ENCODE measurements at regions not wholly inside any gene's neighbourhood (a gene's known extent, or its start where the extent isn't known, plus 50 kb on each side); places are given as distances from the start of the nearest gene placed in this dataset.
"Not testable (repeated sequence)": the region's sequence is repeated elsewhere in the genome, so short reads cannot be mapped to it uniquely, and the experiment has no call there.

GRCh38 chr16:88169136-88169830 is 213.5 kb upstream of the ZNF469 start:
- H3K4me1 Mint-ChIP-seq, H3K36me3 Mint-ChIP-seq, H3K9me3 Mint-ChIP-seq, H3K4me3 Mint-ChIP-seq, H3K27ac Mint-ChIP-seq: not testable (repeated sequence)
- H3K27me3 Mint-ChIP-seq, result peaks cover 14% of the 10 kb centered on the region

- not testable (repeated sequence) for H3K4me1 Mint-ChIP-seq, H3K27ac Mint-ChIP-seq, H3K9me3 Mint-ChIP-seq, H3K36me3 Mint-ChIP-seq, H3K4me3 Mint-ChIP-seq
- peaks cover 14% of the 10 kb centered on the region for H3K27me3 Mint-ChIP-seq
Measured at GRCh38 chr16:88169831-88170165, 213.0 kb upstream of the ZNF469 start.

GRCh38 chr16:88170528-88170991 is 212.2 kb upstream of the ZNF469 start:
- Mint-ChIP-seq H3K27ac (peak overlapping the region; percentile 65), H3K27me3 (peaks cover 14% of the 10 kb centered on the region), H3K4me3 (no peak overlapping the region), H3K4me1 (peaks cover 5% of the 10 kb centered on the region), H3K9me3 (peaks cover 4% of the 10 kb centered on the region), H3K36me3 (peaks cover 4% of the 10 kb centered on the region)

- H3K4me3 Mint-ChIP-seq, result not testable (repeated sequence)
- H3K27me3 Mint-ChIP-seq, result peaks cover 14% of the 10 kb centered on the region
Measured at GRCh38 chr16:88171126-88171525, 211.6 kb upstream of the ZNF469 start.

GRCh38 chr16:88176184-88176583 is 206.6 kb upstream of the ZNF469 start:
- not testable (repeated sequence) for H3K27ac Mint-ChIP-seq, H3K36me3 Mint-ChIP-seq, H3K9me3 Mint-ChIP-seq, H3K4me1 Mint-ChIP-seq, H3K4me3 Mint-ChIP-seq, H3K27me3 Mint-ChIP-seq

More at GRCh38 chr16:88171126-88171525, 211.6 kb upstream of the ZNF469 start:
- not testable (repeated sequence) for H3K4me1 Mint-ChIP-seq, H3K36me3 Mint-ChIP-seq, H3K9me3 Mint-ChIP-seq, H3K27ac Mint-ChIP-seq

- H3K4me3 Mint-ChIP-seq, H3K4me1 Mint-ChIP-seq, H3K27me3 Mint-ChIP-seq, H3K36me3 Mint-ChIP-seq, H3K9me3 Mint-ChIP-seq: not testable (repeated sequence)
- H3K27ac Mint-ChIP-seq, result peak overlapping the region; percentile 68
Measured at GRCh38 chr16:88176591-88177180, 206.1 kb upstream of the ZNF469 start.

GRCh38 chr16:88178251-88178650 is 204.5 kb upstream of the ZNF469 start:
- H3K27me3 Mint-ChIP-seq, H3K27ac Mint-ChIP-seq, H3K4me3 Mint-ChIP-seq, H3K36me3 Mint-ChIP-seq, H3K4me1 Mint-ChIP-seq, H3K9me3 Mint-ChIP-seq: not testable (repeated sequence)

- H3K27ac Mint-ChIP-seq, H3K4me3 Mint-ChIP-seq, H3K36me3 Mint-ChIP-seq, H3K4me1 Mint-ChIP-seq, H3K9me3 Mint-ChIP-seq, H3K27me3 Mint-ChIP-seq: not testable (repeated sequence)
Measured at GRCh38 chr16:88178896-88179295, 203.9 kb upstream of the ZNF469 start.

- H3K9me3 Mint-ChIP-seq, H3K36me3 Mint-ChIP-seq, H3K27ac Mint-ChIP-seq, H3K4me1 Mint-ChIP-seq, H3K27me3 Mint-ChIP-seq, H3K4me3 Mint-ChIP-seq: not testable (repeated sequence)
Measured at GRCh38 chr16:88182967-88183881, 199.5 kb upstream of the ZNF469 start.

- not testable (repeated sequence) for H3K9me3 Mint-ChIP-seq, H3K27ac Mint-ChIP-seq
Measured at GRCh38 chr16:88184053-88184452, 198.7 kb upstream of the ZNF469 start.

GRCh38 chr16:88184566-88185355 is 198.0 kb upstream of the ZNF469 start:
- not testable (repeated sequence) for H3K27me3 Mint-ChIP-seq, H3K27ac Mint-ChIP-seq, H3K36me3 Mint-ChIP-seq, H3K9me3 Mint-ChIP-seq, H3K4me1 Mint-ChIP-seq, H3K4me3 Mint-ChIP-seq

More at GRCh38 chr16:88184053-88184452, 198.7 kb upstream of the ZNF469 start:
- not testable (repeated sequence) for H3K4me3 Mint-ChIP-seq, H3K36me3 Mint-ChIP-seq, H3K4me1 Mint-ChIP-seq, H3K27me3 Mint-ChIP-seq

GRCh38 chr16:88185406-88185805 is 197.4 kb upstream of the ZNF469 start:
- H3K36me3 Mint-ChIP-seq, H3K27ac Mint-ChIP-seq, H3K4me1 Mint-ChIP-seq, H3K4me3 Mint-ChIP-seq, H3K9me3 Mint-ChIP-seq, H3K27me3 Mint-ChIP-seq: not testable (repeated sequence)

- not testable (repeated sequence) for H3K36me3 Mint-ChIP-seq, H3K4me1 Mint-ChIP-seq, H3K9me3 Mint-ChIP-seq, H3K27me3 Mint-ChIP-seq, H3K4me3 Mint-ChIP-seq
- H3K27ac Mint-ChIP-seq, result peak overlapping the region; percentile 43
Measured at GRCh38 chr16:88185976-88186888, 196.5 kb upstream of the ZNF469 start.

GRCh38 chr16:88186889-88187870 is 195.6 kb upstream of the ZNF469 start:
- not testable (repeated sequence) for H3K27ac Mint-ChIP-seq, H3K36me3 Mint-ChIP-seq, H3K9me3 Mint-ChIP-seq, H3K4me1 Mint-ChIP-seq, H3K27me3 Mint-ChIP-seq, H3K4me3 Mint-ChIP-seq
